RWPE2 (cell line): ENCODE measurements at regions not wholly inside any gene's neighbourhood (a gene's known extent, or its start where the extent isn't known, plus 50 kb on each side); places are given as distances from the start of the nearest gene placed in this dataset.

ENCODE experiments used
- ATAC-seq: fragments of 200-7000 bp; cut with Tn5 transposase; 3 replicates; pipeline ENCODE4 v1.9.1; 2021; ENCODE audit warnings: low read depth
- DNase-seq: peaks from one replicate; pipeline ENCODE4 v3.0.0-alpha.2; 2020; ENCODE audit warnings: low spot score
- H3K27ac ChIP-seq: fragments of 450-650 bp; 2 replicates; pipeline ENCODE4 v1.5.1; 2017; ENCODE audit warnings: mild to moderate bottlenecking; ENCODE audit not compliant: poor library complexity, severe bottlenecking
- H3K27me3 ChIP-seq: fragments of 250-450 bp; sonication (Bioruptor Pico); 2 replicates; pipeline ENCODE4 v1.5.1; 2021; ENCODE audit warnings: mild to moderate bottlenecking, moderate library complexity; ENCODE audit not compliant: insufficient read depth, poor library complexity, severe bottlenecking
- H3K36me3 ChIP-seq: fragments of 250-450 bp; sonication (Bioruptor Pico); 2 replicates; pipeline ENCODE4 v1.5.1; 2020; ENCODE audit warnings: low read depth, mild to moderate bottlenecking, moderate library complexity
- H3K4me1 ChIP-seq: fragments of 250-450 bp; sonication (Bioruptor Pico); 2 replicates; pipeline ENCODE4 v1.5.1; 2021; ENCODE audit warnings: mild to moderate bottlenecking, moderate library complexity; ENCODE audit not compliant: insufficient read depth, poor library complexity, severe bottlenecking
- H3K4me3 ChIP-seq: fragments of 250-450 bp; sonication (Bioruptor Pico); 2 replicates; pipeline ENCODE4 v1.5.1; 2021; ENCODE audit warnings: mild to moderate bottlenecking, moderate library complexity; ENCODE audit not compliant: severe bottlenecking
- H3K9me3 ChIP-seq: fragments of 250-450 bp; sonication (Bioruptor Pico); 2 replicates; pipeline ENCODE4 v1.5.1; 2021; ENCODE audit warnings: mild to moderate bottlenecking, moderate library complexity; ENCODE audit not compliant: severe bottlenecking
- TF ChIP-seq, protein P1 (sequence below): fragments of 450-650 bp; IDR thresholded peaks from one replicate; pipeline ENCODE4 v1.5.1; 2017; ENCODE audit warnings: mild to moderate bottlenecking, moderate library complexity; ENCODE audit not compliant: poor library complexity, severe bottlenecking

DNA sequence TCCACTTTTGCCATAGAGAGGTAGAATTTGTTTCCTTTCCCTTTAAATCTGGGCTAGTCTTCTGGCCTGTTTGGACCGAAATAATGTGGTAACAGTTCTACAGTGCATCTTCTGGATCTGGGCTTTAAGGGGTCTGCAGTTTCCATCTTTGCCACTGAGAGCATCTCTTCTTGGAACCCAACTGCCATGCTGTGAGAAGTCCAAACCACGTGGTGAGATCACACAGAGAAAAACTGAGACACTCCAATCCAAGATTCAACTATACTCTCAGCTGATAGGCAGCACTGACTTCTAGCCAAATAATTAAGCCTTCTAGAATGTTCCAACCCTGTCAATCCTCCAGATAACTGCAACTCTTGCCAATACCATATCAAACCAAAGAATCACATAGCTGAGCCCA lies 261.1 kb downstream of the INSIG2 start:
- ATAC-seq (no peak), DNase-seq (no peak)

DNA sequence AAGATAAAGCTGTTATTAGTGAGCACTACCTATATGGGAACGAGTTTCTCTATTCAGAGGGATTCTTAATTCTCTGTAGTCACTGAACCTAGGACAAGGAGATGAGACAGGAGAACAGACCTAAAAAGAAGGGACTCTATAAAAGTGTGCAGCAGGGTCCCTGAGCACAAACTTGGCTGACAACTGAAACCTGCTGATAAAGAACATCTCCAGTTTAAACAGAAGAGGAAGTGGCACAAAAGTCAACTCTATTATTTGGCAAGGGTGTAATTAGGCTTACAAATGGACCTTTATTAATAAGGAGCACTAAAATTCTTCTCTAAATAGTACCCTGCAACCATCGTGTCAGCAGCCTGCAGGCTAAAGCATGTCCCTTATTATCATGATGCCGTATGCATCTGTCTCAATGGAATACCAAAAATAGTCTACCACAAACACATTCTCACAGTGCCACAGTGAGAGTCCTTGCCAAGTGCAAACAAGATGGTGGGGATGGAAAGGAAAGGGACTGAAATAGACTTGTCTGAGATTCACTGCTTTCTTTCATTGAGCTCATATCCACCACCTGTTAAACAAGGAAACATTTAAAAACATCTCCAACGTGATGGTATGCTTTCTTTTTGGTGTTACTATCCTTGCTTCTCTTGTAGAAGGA lies 260.2 kb downstream of the INSIG2 start:
- H3K4me3 ChIP-seq = no peak overlapping the region
- DNase-seq = no peak
- no peak for ATAC-seq
- H3K36me3 ChIP-seq = no peaks in the 10 kb centered on the region
- no peaks in the 10 kb centered on the region for H3K9me3 ChIP-seq
- H3K27ac ChIP-seq = no peak overlapping the region
- no peaks in the 10 kb centered on the region for H3K27me3 ChIP-seq
- TF ChIP-seq, protein P1, sequence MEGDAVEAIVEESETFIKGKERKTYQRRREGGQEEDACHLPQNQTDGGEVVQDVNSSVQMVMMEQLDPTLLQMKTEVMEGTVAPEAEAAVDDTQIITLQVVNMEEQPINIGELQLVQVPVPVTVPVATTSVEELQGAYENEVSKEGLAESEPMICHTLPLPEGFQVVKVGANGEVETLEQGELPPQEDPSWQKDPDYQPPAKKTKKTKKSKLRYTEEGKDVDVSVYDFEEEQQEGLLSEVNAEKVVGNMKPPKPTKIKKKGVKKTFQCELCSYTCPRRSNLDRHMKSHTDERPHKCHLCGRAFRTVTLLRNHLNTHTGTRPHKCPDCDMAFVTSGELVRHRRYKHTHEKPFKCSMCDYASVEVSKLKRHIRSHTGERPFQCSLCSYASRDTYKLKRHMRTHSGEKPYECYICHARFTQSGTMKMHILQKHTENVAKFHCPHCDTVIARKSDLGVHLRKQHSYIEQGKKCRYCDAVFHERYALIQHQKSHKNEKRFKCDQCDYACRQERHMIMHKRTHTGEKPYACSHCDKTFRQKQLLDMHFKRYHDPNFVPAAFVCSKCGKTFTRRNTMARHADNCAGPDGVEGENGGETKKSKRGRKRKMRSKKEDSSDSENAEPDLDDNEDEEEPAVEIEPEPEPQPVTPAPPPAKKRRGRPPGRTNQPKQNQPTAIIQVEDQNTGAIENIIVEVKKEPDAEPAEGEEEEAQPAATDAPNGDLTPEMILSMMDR = no peak
- H3K4me1 ChIP-seq = no peaks in the 10 kb centered on the region

More for the DNA sequence above, 261.1 kb downstream of the INSIG2 start:
- no peaks in the 10 kb centered on the region for H3K4me1 ChIP-seq
- H3K4me3 ChIP-seq = no peak overlapping the region
- no peaks in the 10 kb centered on the region for H3K27me3 ChIP-seq
- TF ChIP-seq, protein P1 = no peak
- H3K36me3 ChIP-seq = no peaks in the 10 kb centered on the region
- no peak overlapping the region for H3K27ac ChIP-seq
- no peaks in the 10 kb centered on the region for H3K9me3 ChIP-seq

DNA sequence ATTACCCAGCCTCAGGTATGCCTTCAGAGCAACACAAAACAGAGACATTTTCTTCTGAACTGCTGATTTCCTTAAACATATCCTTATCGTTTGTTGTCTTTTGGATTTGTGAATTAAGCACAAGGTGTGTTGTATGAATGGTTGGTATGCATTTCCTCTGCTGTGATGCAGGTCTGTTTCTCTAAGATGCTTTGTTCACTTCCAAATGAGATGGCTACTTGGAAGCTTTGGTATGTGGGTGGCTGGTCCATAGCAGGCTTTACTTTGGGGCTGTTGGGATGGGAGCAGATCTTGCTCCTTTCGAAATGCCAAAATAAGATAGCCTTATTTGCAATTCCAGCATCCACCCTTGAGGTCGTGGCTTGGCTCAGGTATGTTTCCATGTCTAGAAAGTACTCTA lies 257.2 kb downstream of the INSIG2 start:
- H3K27me3 ChIP-seq = no peaks in the 10 kb centered on the region
- H3K27ac ChIP-seq = no peak overlapping the region
- no peaks in the 10 kb centered on the region for H3K36me3 ChIP-seq
- no peaks in the 10 kb centered on the region for H3K9me3 ChIP-seq
- no peak for ATAC-seq
- DNase-seq = no peak
- no peaks in the 10 kb centered on the region for H3K4me1 ChIP-seq
- no peak overlapping the region for H3K4me3 ChIP-seq
- TF ChIP-seq, protein P1 = no peak

DNA sequence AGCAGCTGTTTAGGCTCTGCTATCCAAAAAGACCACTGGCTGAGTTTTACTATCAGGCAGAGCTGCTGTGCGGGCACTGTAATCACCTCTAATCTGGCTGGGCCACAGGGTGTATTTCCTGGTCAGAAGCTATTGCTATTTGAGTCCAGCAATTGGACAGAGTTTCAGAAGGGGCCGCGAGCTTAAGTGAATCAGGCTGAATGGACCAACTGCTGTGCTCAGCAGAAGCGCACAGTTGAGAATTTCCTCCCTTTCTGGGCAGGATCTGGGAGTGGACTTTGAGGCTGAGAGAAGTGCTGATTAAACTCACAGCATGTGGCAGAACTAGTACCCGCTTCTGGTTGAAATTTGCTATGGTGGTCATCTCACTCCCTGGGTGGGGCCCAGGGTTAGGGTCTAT lies 251.8 kb downstream of the INSIG2 start:
- no peaks in the 10 kb centered on the region for H3K4me1 ChIP-seq
- H3K36me3 ChIP-seq = no peaks in the 10 kb centered on the region
- H3K27ac ChIP-seq = no peak overlapping the region
- H3K27me3 ChIP-seq = no peaks in the 10 kb centered on the region
- ATAC-seq (no peak), DNase-seq (no peak)
- no peak overlapping the region for H3K4me3 ChIP-seq
- TF ChIP-seq, protein P1 = no peak
- H3K9me3 ChIP-seq = no peaks in the 10 kb centered on the region

DNA sequence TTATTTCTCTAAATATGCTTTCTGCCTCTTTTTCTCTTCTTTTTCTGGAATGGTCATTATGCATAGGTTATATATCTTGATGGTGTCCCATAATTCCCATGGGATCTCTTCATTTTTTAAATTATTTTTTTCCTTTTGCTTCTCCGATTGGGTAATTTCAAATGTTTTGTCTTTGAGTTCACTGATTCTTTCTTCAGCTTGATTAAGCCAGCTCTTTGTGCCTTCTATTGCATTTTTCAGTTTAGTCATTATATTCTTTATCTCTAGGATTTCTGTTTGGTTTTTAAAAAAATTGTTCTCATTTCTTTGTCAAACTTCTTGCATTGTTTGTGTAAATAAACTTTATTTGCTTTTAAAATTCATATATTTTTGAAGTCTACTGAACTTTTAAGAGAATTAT lies 251.1 kb downstream of the INSIG2 start:
- no peaks in the 10 kb centered on the region for H3K9me3 ChIP-seq
- H3K36me3 ChIP-seq = no peaks in the 10 kb centered on the region
- TF ChIP-seq, protein P1 = no peak
- no peak for DNase-seq
- H3K27me3 ChIP-seq = no peaks in the 10 kb centered on the region
- no peaks in the 10 kb centered on the region for H3K4me1 ChIP-seq
- no peak overlapping the region for H3K4me3 ChIP-seq
- H3K27ac ChIP-seq = no peak overlapping the region
- ATAC-seq = no peak
